ENCODE measurements at regions not wholly inside any gene's neighbourhood (a gene's known extent, or its start where the extent isn't known, plus 50 kb on each side); places are given as distances from the start of the nearest gene placed in this dataset.

DNA sequence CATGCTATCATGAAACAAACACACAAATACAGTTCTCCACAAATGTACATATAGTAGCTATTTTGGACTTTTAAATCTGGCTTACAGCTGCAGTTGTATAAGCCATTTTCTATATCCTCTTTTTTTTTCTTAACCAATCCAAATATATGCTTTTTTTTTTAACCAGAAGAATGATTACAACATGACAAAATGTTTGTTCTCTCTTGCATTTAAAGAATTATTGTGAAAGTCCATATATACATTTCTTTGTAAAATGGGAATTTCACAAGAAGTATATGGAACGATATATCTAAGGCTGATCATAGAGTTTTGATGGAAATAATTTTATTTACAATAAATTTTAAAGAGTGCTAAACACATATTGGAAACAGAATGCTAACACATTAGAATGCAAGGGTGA is 95.6 kb downstream of the CD200R1L start:
- Histone ChIP-seq H3K79me2 (ENCODE audit: low read depth) (no peaks in the 10 kb centered on the region), H4K20me1 (ENCODE audit: insufficient read depth) (no peaks in the 10 kb centered on the region), H3K36me3 (ENCODE audit: low read depth) (no peaks in the 10 kb centered on the region; the same call in 1 of the 2 replicates), H3K27ac (no peak overlapping the region), H3K27me3 (ENCODE audit: insufficient read depth, low read depth) (no peaks in the 10 kb centered on the region), H2AFZ (no peak overlapping the region), H3K9me3 (ENCODE audit: insufficient read depth, low read depth) (0 out of 2 replicates have a peak, but pooled peaks cover 7% of the 10 kb centered on the region), H3K9me2 (ENCODE audit: insufficient read depth) (no peaks in the 10 kb centered on the region), H3K4me3 (no peak overlapping the region), H3K4me1 (replicated peaks; ENCODE audit: insufficient read depth) (peaks cover 48% of the 10 kb centered on the region), H3K4me2 (no peak overlapping the region), H3F3A (ENCODE audit: insufficient read depth, low read depth) (peaks cover 27% of the 10 kb centered on the region)
- no peak for TF ChIP-seq EZH2 (IDR thresholded peaks at IDR 0.05; ENCODE audit: low read depth)
- TF ChIP-seq, protein P1, sequence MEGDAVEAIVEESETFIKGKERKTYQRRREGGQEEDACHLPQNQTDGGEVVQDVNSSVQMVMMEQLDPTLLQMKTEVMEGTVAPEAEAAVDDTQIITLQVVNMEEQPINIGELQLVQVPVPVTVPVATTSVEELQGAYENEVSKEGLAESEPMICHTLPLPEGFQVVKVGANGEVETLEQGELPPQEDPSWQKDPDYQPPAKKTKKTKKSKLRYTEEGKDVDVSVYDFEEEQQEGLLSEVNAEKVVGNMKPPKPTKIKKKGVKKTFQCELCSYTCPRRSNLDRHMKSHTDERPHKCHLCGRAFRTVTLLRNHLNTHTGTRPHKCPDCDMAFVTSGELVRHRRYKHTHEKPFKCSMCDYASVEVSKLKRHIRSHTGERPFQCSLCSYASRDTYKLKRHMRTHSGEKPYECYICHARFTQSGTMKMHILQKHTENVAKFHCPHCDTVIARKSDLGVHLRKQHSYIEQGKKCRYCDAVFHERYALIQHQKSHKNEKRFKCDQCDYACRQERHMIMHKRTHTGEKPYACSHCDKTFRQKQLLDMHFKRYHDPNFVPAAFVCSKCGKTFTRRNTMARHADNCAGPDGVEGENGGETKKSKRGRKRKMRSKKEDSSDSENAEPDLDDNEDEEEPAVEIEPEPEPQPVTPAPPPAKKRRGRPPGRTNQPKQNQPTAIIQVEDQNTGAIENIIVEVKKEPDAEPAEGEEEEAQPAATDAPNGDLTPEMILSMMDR (conservative IDR thresholded peaks at IDR 0.05), result no peak
- POLR2A ChIA-PET (ENCODE audit: unreplicated experiment), result interaction anchor here (0.7 kb wide), 1 partner anchor 28 kb away, joined by 7 read pairs; no protein-coding TSS in a partner anchor
- no TSS peak for BruUV-seq (replicated peaks)
- DNase-seq, result no peak
- intact Hi-C loops (cut with micrococcal nuclease; ENCODE audit: unreplicated experiment), result no loop called here
- CTCF ChIA-PET, result no interaction called here

DNA sequence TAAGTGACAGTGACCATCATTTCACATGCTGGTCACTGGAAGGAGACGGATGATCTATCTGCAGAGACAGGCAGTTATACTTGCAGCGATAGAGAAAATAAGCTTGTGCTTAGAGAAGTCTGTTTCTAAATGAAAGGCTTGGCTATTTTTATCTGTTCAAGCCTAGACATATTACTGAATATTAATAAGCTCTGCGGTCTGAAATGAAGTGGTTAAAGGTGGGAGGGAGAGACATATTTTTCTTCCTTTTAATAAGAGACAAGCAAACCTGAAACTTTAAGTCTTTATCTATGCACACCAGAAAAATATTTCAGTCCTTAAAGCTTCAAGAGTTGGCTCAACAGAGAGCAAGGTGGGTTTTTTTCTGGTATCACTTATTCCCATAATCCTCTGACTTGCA is 99.0 kb downstream of the CD200R1L start:
- peaks cover 43% of the 10 kb centered on the region for H3K4me1 ChIP-seq (replicated peaks; ENCODE audit: insufficient read depth)
- BruUV-seq (replicated peaks), result no TSS peak
- ChIA-PET POLR2A (ENCODE audit: unreplicated experiment) (interaction anchor here (0.6 kb wide), 1 partner anchor 32 kb away, joined by 3 read pairs; no protein-coding TSS in a partner anchor), CTCF (interaction anchor here (0.8 to 1.4 kb wide), 3 partner anchors 11 to 48 kb away, joined by 3 to 11 read pairs (median 4); no protein-coding TSS in a partner anchor)
- H3K79me2 ChIP-seq (ENCODE audit: low read depth), result no peaks in the 10 kb centered on the region
- no peak overlapping the region for H2AFZ ChIP-seq
- peaks cover 25% of the 10 kb centered on the region for H3F3A ChIP-seq (ENCODE audit: insufficient read depth, low read depth)
- peak overlapping the region; percentile 35; the same call in 1 of the 2 replicates for H3K4me2 ChIP-seq
- DNase-seq, result no peak
- no peaks in the 10 kb centered on the region for H3K27me3 ChIP-seq (ENCODE audit: insufficient read depth, low read depth)
- H3K27ac ChIP-seq, result peak overlapping the region; percentile 70
- TF ChIP-seq, protein P1 (conservative IDR thresholded peaks at IDR 0.05), result no peak
- no peak for TF ChIP-seq EZH2 (IDR thresholded peaks at IDR 0.05; ENCODE audit: low read depth)
- intact Hi-C loops (cut with micrococcal nuclease; ENCODE audit: unreplicated experiment), result no loop called here
- no peaks in the 10 kb centered on the region; the same call in 1 of the 2 replicates for H3K36me3 ChIP-seq (ENCODE audit: low read depth)
- H4K20me1 ChIP-seq (ENCODE audit: insufficient read depth), result no peaks in the 10 kb centered on the region
- H3K9me3 ChIP-seq (ENCODE audit: insufficient read depth, low read depth), result 0 out of 2 replicates have a peak, but pooled peaks cover 7% of the 10 kb centered on the region
- H3K4me3 ChIP-seq, result no peak overlapping the region
- no peaks in the 10 kb centered on the region for H3K9me2 ChIP-seq (ENCODE audit: insufficient read depth)

DNA sequence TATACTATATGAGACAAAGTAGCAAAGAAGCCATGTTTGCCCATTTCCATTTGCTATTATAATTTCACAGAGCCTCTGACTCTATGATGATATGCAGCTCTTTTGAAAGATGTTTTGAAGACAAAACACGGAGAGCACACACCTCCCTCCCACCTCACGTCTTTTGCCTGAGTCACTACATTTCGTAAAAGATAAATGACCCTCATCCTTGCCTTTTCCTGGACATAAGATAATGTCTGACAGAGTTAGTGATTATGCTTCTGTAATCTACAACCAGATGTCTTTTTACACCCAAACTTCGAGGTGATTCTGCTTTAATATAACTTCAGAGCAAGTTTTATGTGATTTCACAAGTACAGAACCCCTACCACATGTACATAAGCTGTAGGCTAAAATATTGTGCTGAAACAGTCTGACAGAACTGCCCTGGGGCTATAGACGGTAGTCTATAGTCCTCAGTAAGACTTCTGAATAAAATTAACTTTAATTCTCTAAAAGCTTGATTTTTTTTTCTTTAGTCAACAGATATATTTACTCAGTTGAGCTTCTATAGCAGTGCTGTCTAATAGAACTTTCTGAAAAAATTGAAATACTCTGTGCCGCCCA is 99.9 kb downstream of the CD200R1L start:
- no peak for DNase-seq
- Histone ChIP-seq H3K79me2 (ENCODE audit: low read depth) (no peaks in the 10 kb centered on the region), H2AFZ (no peak overlapping the region), H3K36me3 (ENCODE audit: low read depth) (no peaks in the 10 kb centered on the region; the same call in 1 of the 2 replicates), H3K27ac (no peak overlapping the region), H3K27me3 (ENCODE audit: insufficient read depth, low read depth) (no peaks in the 10 kb centered on the region), H3K9me2 (ENCODE audit: insufficient read depth) (no peaks in the 10 kb centered on the region), H3K4me3 (no peak overlapping the region), H3F3A (ENCODE audit: insufficient read depth, low read depth) (peaks cover 17% of the 10 kb centered on the region), H3K4me1 (replicated peaks; ENCODE audit: insufficient read depth) (peaks cover 34% of the 10 kb centered on the region), H3K4me2 (no peak overlapping the region), H4K20me1 (ENCODE audit: insufficient read depth) (no peaks in the 10 kb centered on the region), H3K9me3 (ENCODE audit: insufficient read depth, low read depth) (0 out of 2 replicates have a peak, but pooled peaks cover 5% of the 10 kb centered on the region)
- intact Hi-C loops (cut with micrococcal nuclease; ENCODE audit: unreplicated experiment), result no loop called here
- TF ChIP-seq EZH2 (IDR thresholded peaks at IDR 0.05; ENCODE audit: low read depth), result no peak
- TF ChIP-seq, protein P1 (conservative IDR thresholded peaks at IDR 0.05), result no peak
- no TSS peak for BruUV-seq (replicated peaks)
- CTCF ChIA-PET, result no interaction called here
- POLR2A ChIA-PET (ENCODE audit: unreplicated experiment), result no interaction called here
